Endodermal cell (in vitro differentiated cells): ENCODE measurements at regions not wholly inside any gene's neighbourhood (a gene's known extent, or its start where the extent isn't known, plus 50 kb on each side); places are given as distances from the start of the nearest gene placed in this dataset.

Experiments
- DNase-seq: peaks from one replicate; pipeline ENCODE4 v3.0.0-alpha.2; 2017
- H3K27ac ChIP-seq: 2 replicates; pipeline ENCODE4 v1.5.1; 2013; ENCODE audit warnings: mild to moderate bottlenecking, low read depth, low read length, moderate library complexity
- H3K27me3 ChIP-seq: 2 replicates; pipeline ENCODE4 v1.6.1; 2013; ENCODE audit warnings: mild to moderate bottlenecking, low read length, moderate library complexity; ENCODE audit not compliant: insufficient read depth, control insufficient read depth, poor library complexity, severe bottlenecking
- H3K36me3 ChIP-seq: 2 replicates; pipeline ENCODE4 v1.7.0; 2013; ENCODE audit warnings: mild to moderate bottlenecking, low read length, moderate library complexity; ENCODE audit not compliant: control insufficient read depth, insufficient read depth
- H3K4me1 ChIP-seq: one replicate; pipeline ENCODE4 v1.7.0; 2013; ENCODE audit warnings: low read length; ENCODE audit not compliant: control insufficient read depth, insufficient read depth
- H3K4me3 ChIP-seq: 2 replicates; pipeline ENCODE4 v1.5.1; 2013; ENCODE audit warnings: mild to moderate bottlenecking, low read length, moderate library complexity
- H3K9ac ChIP-seq: 2 replicates; pipeline ENCODE4 v1.6.1; 2013; ENCODE audit warnings: mild to moderate bottlenecking, low read length, moderate library complexity; ENCODE audit not compliant: poor library complexity, severe bottlenecking; ENCODE audit errors: extremely low read depth
- H3K9me3 ChIP-seq: 2 replicates; pipeline ENCODE4 v1.6.1; 2013; ENCODE audit warnings: mild to moderate bottlenecking, low read length, moderate library complexity; ENCODE audit not compliant: control insufficient read depth
- H3K27ac Mint-ChIP-seq: 2 replicates; pipeline ENCODE4 v1.8.0; 2020; ENCODE audit warnings: mixed read lengths
- H3K27me3 Mint-ChIP-seq: 2 replicates; pipeline ENCODE4 v1.8.0; 2021; ENCODE audit warnings: mild to moderate bottlenecking, mixed read lengths; ENCODE audit not compliant: insufficient read depth
- H3K36me3 Mint-ChIP-seq: 2 replicates; pipeline ENCODE4 v1.8.0; 2020; ENCODE audit warnings: low read depth, mixed read lengths
- H3K4me1 Mint-ChIP-seq: 2 replicates; pipeline ENCODE4 v1.8.0; 2020; ENCODE audit warnings: mixed read lengths
- H3K4me3 Mint-ChIP-seq: 2 replicates; pipeline ENCODE4 v1.8.0; 2020; ENCODE audit warnings: mild to moderate bottlenecking, moderate library complexity, mixed read lengths
- H3K9me3 Mint-ChIP-seq: 2 replicates; pipeline ENCODE4 v1.8.0; 2020; ENCODE audit warnings: mild to moderate bottlenecking, mixed read lengths
- CTCF ChIP-seq: fragments of 200-600 bp; sonication (generic); conservative IDR thresholded peaks from 2 replicates; pipeline ENCODE4 v1.5.0; 2021; ENCODE audit warnings: antibody characterized with exemption, mild to moderate bottlenecking
- WGBS, 2 experiments: methylation state at CpG; one replicate each; pipeline versions ENCODE4 v1.1.5 to v1.1.7; 2013; ENCODE audit warnings: missing lambda C conversion rate in 2 of 2, mixed read lengths in 1 of 2; ENCODE audit not compliant: insufficient coverage in 1 of 2, insufficient read length in 1 of 2; 5-methylcytosine and 5-hydroxymethylcytosine counted together

GRCh38 chr3:103796068-103796467 is 1361.3 kb downstream of the ZPLD1 start:
- no peaks in the 10 kb centered on the region for H3K36me3 ChIP-seq
- no peaks in the 10 kb centered on the region for H3K36me3 Mint-ChIP-seq
- H3K9ac ChIP-seq, result no peak overlapping the region
- WGBS, 2 experiments, result 79 to 97% methylated on average over 2 of the region's 3 CpGs
- peaks cover 2% of the 10 kb centered on the region for H3K4me1 Mint-ChIP-seq
- no peak for DNase-seq
- H3K27ac Mint-ChIP-seq, result no peak overlapping the region
- no peaks in the 10 kb centered on the region for H3K27me3 ChIP-seq
- no peaks in the 10 kb centered on the region for H3K4me1 ChIP-seq
- H3K9me3 Mint-ChIP-seq, result no peaks in the 10 kb centered on the region
- H3K4me3 Mint-ChIP-seq, result no peak overlapping the region
- H3K9me3 ChIP-seq, result no peaks in the 10 kb centered on the region
- TF ChIP-seq CTCF, result no peak
- H3K4me3 ChIP-seq, result no peak overlapping the region
- no peaks in the 10 kb centered on the region for H3K27me3 Mint-ChIP-seq
- no peak overlapping the region for H3K27ac ChIP-seq

GRCh38 chr3:103803787-103804186 is 1369.0 kb downstream of the ZPLD1 start:
- Histone ChIP-seq H3K27me3 (no peaks in the 10 kb centered on the region), H3K27ac (no peak overlapping the region), H3K36me3 (no peaks in the 10 kb centered on the region), H3K9me3 (no peaks in the 10 kb centered on the region), H3K9ac (no peak overlapping the region), H3K4me1 (no peaks in the 10 kb centered on the region), H3K4me3 (no peak overlapping the region)
- no peaks in the 10 kb centered on the region for H3K4me1 Mint-ChIP-seq
- no peak for DNase-seq
- H3K27me3 Mint-ChIP-seq, result no peaks in the 10 kb centered on the region
- H3K27ac Mint-ChIP-seq, result no peak overlapping the region
- H3K36me3 Mint-ChIP-seq, result no peaks in the 10 kb centered on the region
- TF ChIP-seq CTCF, result no peak
- no peaks in the 10 kb centered on the region for H3K9me3 Mint-ChIP-seq
- no CpG with 5 or more reads among the region's 1 CpG for WGBS, 2 experiments
- H3K4me3 Mint-ChIP-seq, result no peak overlapping the region

GRCh38 chr3:103810167-103810566 is 1375.4 kb downstream of the ZPLD1 start:
- H3K36me3 ChIP-seq, result no peaks in the 10 kb centered on the region
- no peaks in the 10 kb centered on the region for H3K4me1 ChIP-seq
- H3K27ac Mint-ChIP-seq, result no peak overlapping the region
- no peak overlapping the region for H3K4me3 Mint-ChIP-seq
- H3K9ac ChIP-seq, result no peak overlapping the region
- WGBS, 2 experiments, result 86 to 100% methylated on average over 1 to 2 of the region's 2 CpGs
- no peaks in the 10 kb centered on the region for H3K9me3 ChIP-seq
- no peak overlapping the region for H3K4me3 ChIP-seq
- H3K27me3 ChIP-seq, result no peaks in the 10 kb centered on the region
- no peaks in the 10 kb centered on the region for H3K36me3 Mint-ChIP-seq
- no peak for DNase-seq
- no peaks in the 10 kb centered on the region for H3K27me3 Mint-ChIP-seq
- peaks cover 15% of the 10 kb centered on the region for H3K9me3 Mint-ChIP-seq
- no peak for TF ChIP-seq CTCF
- H3K27ac ChIP-seq, result no peak overlapping the region
- peaks cover 13% of the 10 kb centered on the region for H3K4me1 Mint-ChIP-seq
